Fibroblast of pulmonary artery (primary cell): ENCODE measurements at regions not wholly inside any gene's neighbourhood (a gene's known extent, or its start where the extent isn't known, plus 50 kb on each side); places are given as distances from the start of the nearest gene placed in this dataset.

ENCODE experiments used
- DNase-seq: peaks from one replicate; pipeline ENCODE4 v3.0.0-alpha.2; 2010; ENCODE audit warnings: low read depth
- H3K4me3 ChIP-seq: replicated peaks from 2 replicates; pipeline ENCODE4 v1.5.1; 2011; ENCODE audit warnings: low read depth, mild to moderate bottlenecking, control low read depth, low read length, moderate library complexity
- TF ChIP-seq, protein P1 (sequence below): IDR thresholded peaks from 2 replicates; pipeline ENCODE4 v1.5.1; 2011; ENCODE audit warnings: mild to moderate bottlenecking, control low read depth, low read length, inconsistent platforms; ENCODE audit errors: missing control alignments

DNA sequence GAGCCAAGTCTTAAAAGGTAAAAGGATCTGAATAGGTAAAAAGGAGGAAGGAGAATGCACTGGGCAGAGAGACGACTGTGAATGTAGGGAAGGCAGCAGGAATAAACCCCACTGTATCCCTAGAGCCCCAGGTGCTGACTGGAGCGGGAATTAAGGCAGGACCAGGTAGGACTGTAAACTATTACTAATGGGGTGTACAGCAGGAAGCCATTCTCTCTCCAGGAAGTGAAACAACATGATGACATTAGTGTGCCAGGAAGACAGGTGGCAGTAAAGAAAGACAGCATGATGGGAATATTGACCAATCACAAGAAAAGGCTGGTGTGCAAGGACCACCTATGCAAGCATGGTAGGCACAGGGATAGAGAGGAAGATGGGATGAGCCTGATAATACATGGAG is 433.0 kb downstream of the DNAH5 start:
- DNase-seq: no peak
- TF ChIP-seq, protein P1, sequence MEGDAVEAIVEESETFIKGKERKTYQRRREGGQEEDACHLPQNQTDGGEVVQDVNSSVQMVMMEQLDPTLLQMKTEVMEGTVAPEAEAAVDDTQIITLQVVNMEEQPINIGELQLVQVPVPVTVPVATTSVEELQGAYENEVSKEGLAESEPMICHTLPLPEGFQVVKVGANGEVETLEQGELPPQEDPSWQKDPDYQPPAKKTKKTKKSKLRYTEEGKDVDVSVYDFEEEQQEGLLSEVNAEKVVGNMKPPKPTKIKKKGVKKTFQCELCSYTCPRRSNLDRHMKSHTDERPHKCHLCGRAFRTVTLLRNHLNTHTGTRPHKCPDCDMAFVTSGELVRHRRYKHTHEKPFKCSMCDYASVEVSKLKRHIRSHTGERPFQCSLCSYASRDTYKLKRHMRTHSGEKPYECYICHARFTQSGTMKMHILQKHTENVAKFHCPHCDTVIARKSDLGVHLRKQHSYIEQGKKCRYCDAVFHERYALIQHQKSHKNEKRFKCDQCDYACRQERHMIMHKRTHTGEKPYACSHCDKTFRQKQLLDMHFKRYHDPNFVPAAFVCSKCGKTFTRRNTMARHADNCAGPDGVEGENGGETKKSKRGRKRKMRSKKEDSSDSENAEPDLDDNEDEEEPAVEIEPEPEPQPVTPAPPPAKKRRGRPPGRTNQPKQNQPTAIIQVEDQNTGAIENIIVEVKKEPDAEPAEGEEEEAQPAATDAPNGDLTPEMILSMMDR: no peak
- H3K4me3 ChIP-seq: no peak overlapping the region

DNA sequence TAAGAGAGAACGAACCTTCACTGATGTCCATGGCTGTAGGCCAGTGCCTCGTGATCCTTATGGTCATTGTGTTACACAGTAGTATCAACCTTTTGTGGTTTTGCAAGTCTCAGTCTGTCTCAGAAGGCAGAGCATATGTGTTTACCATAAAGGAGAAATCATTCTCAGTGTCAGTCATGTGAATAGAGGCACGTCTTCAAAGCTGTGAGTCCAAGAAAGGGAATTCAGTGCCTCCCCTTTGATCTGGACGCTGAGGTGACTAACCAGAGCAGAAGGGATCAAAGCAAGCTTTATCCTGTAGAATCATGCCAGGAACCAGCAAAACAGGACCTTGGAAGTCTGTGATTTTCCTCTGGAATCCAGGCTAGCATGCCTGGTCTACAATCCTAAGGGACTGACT is 433.9 kb downstream of the DNAH5 start:
- no peak overlapping the region for H3K4me3 ChIP-seq
- TF ChIP-seq, protein P1: no peak
- no peak for DNase-seq

DNA sequence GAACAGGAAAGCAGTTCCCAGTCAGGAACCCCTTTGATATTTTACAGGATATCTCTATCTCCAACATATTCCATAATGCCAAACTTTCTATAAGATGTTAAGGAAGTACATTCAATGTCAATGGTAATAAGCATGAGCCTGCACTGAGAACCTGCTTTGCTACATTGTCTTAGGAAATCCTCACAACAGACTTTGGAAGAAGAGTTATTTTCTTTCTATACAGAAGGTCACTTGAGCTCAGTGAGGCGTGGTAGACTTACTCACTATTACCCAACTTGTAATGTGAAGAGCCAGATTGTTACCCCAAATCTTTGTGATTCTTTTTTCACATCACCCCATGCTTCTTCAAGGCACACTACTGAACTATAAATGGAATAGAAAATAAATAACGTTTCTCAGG is 435.9 kb downstream of the DNAH5 start:
- no peak overlapping the region for H3K4me3 ChIP-seq
- TF ChIP-seq, protein P1: no peak
- DNase-seq: no peak

DNA sequence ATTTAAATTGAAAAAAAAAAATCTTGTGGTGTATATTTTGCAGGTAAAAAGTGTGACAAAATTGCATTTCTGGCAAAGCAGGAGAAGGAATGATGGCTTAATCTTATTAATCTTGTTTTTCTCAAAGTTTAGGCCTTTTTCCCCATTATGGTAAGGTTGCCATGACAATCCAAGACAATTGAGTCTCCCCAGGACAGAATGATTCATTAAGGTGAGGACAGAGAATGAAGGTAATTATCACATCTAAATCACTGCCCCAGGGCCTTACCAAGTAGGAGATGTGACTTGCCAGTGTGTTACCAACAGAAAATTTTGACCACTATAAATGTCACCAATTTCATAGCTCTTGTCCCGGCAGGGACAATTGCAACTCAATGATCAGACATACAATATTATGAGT is 439.2 kb downstream of the DNAH5 start:
- H3K4me3 ChIP-seq: no peak overlapping the region
- no peak for DNase-seq

DNA sequence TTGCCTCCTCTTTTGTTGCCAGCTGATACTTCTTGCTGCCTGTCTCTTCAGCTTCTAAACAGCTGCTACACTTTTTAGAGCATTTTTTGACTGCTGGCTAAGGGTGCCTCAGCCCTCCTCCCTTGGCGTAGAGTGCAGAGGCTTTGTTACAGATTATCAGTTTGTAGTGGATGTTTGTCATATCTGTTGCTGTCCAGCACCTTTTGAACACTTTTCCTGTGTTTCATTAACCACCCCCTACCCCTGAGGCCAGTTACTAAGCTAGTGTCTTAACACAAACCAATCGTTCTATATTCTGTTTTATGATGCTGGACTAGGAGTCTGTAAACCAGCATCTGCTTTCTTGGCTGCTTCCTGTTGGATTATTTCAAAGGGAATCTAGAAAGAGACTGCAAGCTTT is 441.5 kb downstream of the DNAH5 start:
- no peak for DNase-seq
- TF ChIP-seq, protein P1: no peak
- H3K4me3 ChIP-seq: no peak overlapping the region

More for the DNA sequence above, 439.2 kb downstream of the DNAH5 start:
- TF ChIP-seq, protein P1: no peak

DNA sequence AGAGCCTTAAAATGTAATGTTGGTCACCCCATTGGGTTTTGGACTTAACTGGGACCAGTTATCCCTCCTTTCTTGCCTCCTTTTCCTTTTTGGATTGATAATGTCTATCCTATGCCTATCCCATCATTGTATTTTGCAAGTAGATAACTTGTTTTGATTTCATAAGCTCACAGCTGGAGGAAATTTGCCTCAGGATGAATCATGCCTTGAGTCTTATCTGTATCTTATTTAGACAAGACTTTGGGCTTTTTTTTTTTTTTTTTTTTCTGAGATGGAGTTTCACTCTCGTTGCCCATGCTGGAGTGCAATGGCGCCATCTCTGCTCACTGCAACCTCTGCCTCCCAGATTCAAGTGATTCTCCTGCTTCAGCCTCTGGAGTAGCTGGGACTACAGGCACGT is 443.3 kb downstream of the DNAH5 start:
- TF ChIP-seq, protein P1: no peak
- no peak for DNase-seq

DNA sequence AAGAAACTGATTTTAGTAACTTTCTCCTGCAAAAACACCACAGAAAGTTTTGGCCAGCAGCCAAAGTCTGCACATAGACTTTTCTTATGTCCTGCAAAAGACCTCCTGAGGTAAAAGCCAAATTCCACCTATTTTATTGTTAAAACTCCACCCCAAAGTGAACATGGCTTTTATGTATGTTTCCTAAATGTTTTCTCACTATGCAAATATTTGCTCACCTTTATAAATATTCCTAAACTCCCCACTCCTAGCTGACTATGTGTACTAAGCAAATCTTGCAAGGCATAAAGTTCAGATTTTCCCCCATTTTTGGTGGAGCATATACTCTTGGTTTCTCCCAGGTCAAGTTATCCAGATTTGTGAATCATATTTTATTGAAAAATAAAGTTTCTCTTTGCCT is 446.2 kb downstream of the DNAH5 start:
- TF ChIP-seq, protein P1: no peak
- no peak overlapping the region for H3K4me3 ChIP-seq

More for the DNA sequence above, 443.3 kb downstream of the DNAH5 start:
- H3K4me3 ChIP-seq: no peak overlapping the region

More for the DNA sequence above, 446.2 kb downstream of the DNAH5 start:
- DNase-seq: no peak
